Stimulated activated CD4-positive, alpha-beta T cell treated with anti-CD3 and anti-CD28 coated beads, Interleukin-2, amount 100 ng/mL, for 48 hours (primary cell): ENCODE measurements at regions not wholly inside any gene's neighbourhood (a gene's known extent, or its start where the extent isn't known, plus 50 kb on each side); places are given as distances from the start of the nearest gene placed in this dataset.

Source experiments
- DNase-seq, 2 donors: peaks; one replicate each; pipeline ENCODE4 v3.0.0-alpha.2; 2020

GRCh38 chr11:110032957-110033570 lies 60.1 kb upstream of the ZC3H12C start:
- DNase-seq = no peak

- no peak for DNase-seq
These were observed 58.4 kb upstream of the ZC3H12C start for GRCh38 chr11:110034806-110035205.

GRCh38 chr11:110035357-110035756 lies 57.8 kb upstream of the ZC3H12C start:
- DNase-seq = no peak

- DNase-seq = no peak
These were observed 55.0 kb upstream of the ZC3H12C start for GRCh38 chr11:110038201-110038600.
